CD4-positive, alpha-beta memory T cell (primary cell): ENCODE measurements at regions not wholly inside any gene's neighbourhood (a gene's known extent, or its start where the extent isn't known, plus 50 kb on each side); places are given as distances from the start of the nearest gene placed in this dataset.
"Not testable (repeated sequence)": the region's sequence is repeated elsewhere in the genome, so short reads cannot be mapped to it uniquely, and the experiment has no call there.

Experiments
- CTCF ChIA-PET: fragments of 350-600 bp; sonication (Branson Sonifier 250); formaldehyde crosslinking; loops from one replicate; lab custom pipeline; 2021; ENCODE audit warnings: inconsistent platforms; ENCODE audit not compliant: partially characterized antibody; lab: Charles Lee
- POLR2A ChIA-PET: fragments of 350-600 bp; sonication (Branson Sonifier 250); formaldehyde crosslinking; loops from one replicate; lab custom pipeline; 2021; ENCODE audit not compliant: partially characterized antibody; lab: Charles Lee
- DNase-seq, 5 donors: peaks; one replicate each; pipeline versions ENCODE4 v3.0.0 to v3.0.0-alpha.2; 2020 to 2022; ENCODE audit warnings: mixed read lengths in 1 of 5
- H3K27ac ChIP-seq: one replicate; pipeline ENCODE4 v1.7.0; 2013; ENCODE audit warnings: low read depth, low read length
- H3K27me3 ChIP-seq: 2 replicates; pipeline ENCODE4 v1.7.0; 2013; ENCODE audit warnings: mild to moderate bottlenecking, low read length, moderate library complexity; ENCODE audit not compliant: insufficient read depth
- H3K36me3 ChIP-seq: 2 replicates; pipeline ENCODE4 v1.7.0; 2013; ENCODE audit warnings: mild to moderate bottlenecking, low read length, moderate library complexity; ENCODE audit not compliant: insufficient read depth
- H3K4me1 ChIP-seq: 2 replicates; pipeline ENCODE4 v1.7.0; 2013; ENCODE audit warnings: mild to moderate bottlenecking, low read length, moderate library complexity; ENCODE audit not compliant: insufficient read depth
- H3K4me3 ChIP-seq, 2 donors: one replicate each; pipeline ENCODE4 v1.7.0; 2013; ENCODE audit warnings: low read length in 2 of 2, mild to moderate bottlenecking in 1 of 2
- H3K9me3 ChIP-seq, 2 donors: one replicate each; pipeline ENCODE4 v1.7.0; 2013; ENCODE audit warnings: low read length in 2 of 2, control low read depth in 1 of 2; ENCODE audit not compliant: control insufficient read depth in 1 of 2
- H3K27ac Mint-ChIP-seq, 7 donors: one replicate each; pipeline ENCODE4 v1.8.0; 2020 to 2021; ENCODE audit warnings: mixed read lengths in 7 of 7, mild to moderate bottlenecking in 6 of 7, inconsistent platforms in 3 of 7, moderate library complexity in 3 of 7
- H3K27me3 Mint-ChIP-seq, 2 donors: one replicate each; pipeline ENCODE4 v1.8.0; 2020 to 2021; ENCODE audit warnings: mixed read lengths in 2 of 2
- H3K36me3 Mint-ChIP-seq, 2 donors: one replicate each; pipeline ENCODE4 v1.8.0; 2020 to 2021; ENCODE audit warnings: mixed read lengths in 2 of 2, inconsistent platforms in 1 of 2, mild to moderate bottlenecking in 1 of 2
- H3K4me1 Mint-ChIP-seq, 4 donors: one replicate each; pipeline ENCODE4 v1.8.0; 2020 to 2021; ENCODE audit warnings: mixed read lengths in 4 of 4, mild to moderate bottlenecking in 1 of 4
- H3K4me3 Mint-ChIP-seq, 8 donors: one replicate each; pipeline ENCODE4 v1.8.0; 2020 to 2021; ENCODE audit warnings: mixed read lengths in 8 of 8, mild to moderate bottlenecking in 7 of 8, moderate library complexity in 6 of 8, inconsistent platforms in 3 of 8
- H3K9me3 Mint-ChIP-seq, 8 donors: one replicate each; pipeline ENCODE4 v1.8.0; 2020 to 2021; ENCODE audit warnings: mixed read lengths in 8 of 8, mild to moderate bottlenecking in 5 of 8, inconsistent platforms in 3 of 8, moderate library complexity in 1 of 8
- intact Hi-C: fragments of 100-400 bp; cut with micrococcal nuclease; formaldehyde crosslinking; loops from one replicate; pipeline ENCODE4 v1.15.1; 2023

- intact Hi-C loops, result no loop called here
- Mint-ChIP-seq H3K4me1 (no peaks in the 10 kb centered on the region), H3K36me3 (no peaks in the 10 kb centered on the region), H3K27ac (no peak overlapping the region), H3K9me3 (peaks cover 2 to 31% (median 24%) of the 10 kb centered on the region in 8 donors), H3K4me3 (no peak overlapping the region), H3K27me3 (peaks cover 2 to 5% of the 10 kb centered on the region in 2 donors)
- no peak overlapping the region for H3K4me3 ChIP-seq
- H3K27ac ChIP-seq, result no peak overlapping the region
- CTCF ChIA-PET, result no interaction called here
- H3K4me1 ChIP-seq, result no peaks in the 10 kb centered on the region
- POLR2A ChIA-PET, result no interaction called here
- no peak for DNase-seq
- no peaks in the 10 kb centered on the region for H3K36me3 ChIP-seq
- H3K27me3 ChIP-seq, result no peaks in the 10 kb centered on the region
- peaks cover 0 to 14% of the 10 kb centered on the region in 2 donors for H3K9me3 ChIP-seq
Measured at GRCh38 chr18:10354241-10354811, 100.1 kb upstream of the APCDD1 start.

GRCh38 chr18:10354890-10355289 is 99.5 kb upstream of the APCDD1 start:
- H3K36me3 Mint-ChIP-seq, result no peaks in the 10 kb centered on the region
- H3K27ac Mint-ChIP-seq, result no peak overlapping the region
- H3K36me3 ChIP-seq, result no peaks in the 10 kb centered on the region
- no peak overlapping the region for H3K27ac ChIP-seq
- no peaks in the 10 kb centered on the region for H3K27me3 ChIP-seq
- H3K4me3 Mint-ChIP-seq, result no peak overlapping the region
- intact Hi-C loops, result no loop called here
- H3K4me1 ChIP-seq, result no peaks in the 10 kb centered on the region
- H3K4me3 ChIP-seq, result no peak overlapping the region
- DNase-seq, result no peak
- ChIA-PET POLR2A (no interaction called here), CTCF (no interaction called here)
- H3K4me1 Mint-ChIP-seq, result no peaks in the 10 kb centered on the region
- peaks cover 2 to 31% (median 24%) of the 10 kb centered on the region in 8 donors for H3K9me3 Mint-ChIP-seq
- peaks cover 2 to 5% of the 10 kb centered on the region in 2 donors for H3K27me3 Mint-ChIP-seq
- peaks cover 0 to 14% of the 10 kb centered on the region in 2 donors for H3K9me3 ChIP-seq

- H3K9me3 Mint-ChIP-seq, result peaks cover 2 to 31% (median 24%) of the 10 kb centered on the region in 8 donors
- POLR2A ChIA-PET, intact Hi-C loops: not testable (repeated sequence)
Measured at GRCh38 chr18:10356999-10357398, 97.4 kb upstream of the APCDD1 start.

GRCh38 chr18:10361660-10362059 is 92.8 kb upstream of the APCDD1 start:
- no peak overlapping the region for H3K27ac ChIP-seq
- intact Hi-C loops, result no loop called here
- Mint-ChIP-seq H3K36me3 (no peaks in the 10 kb centered on the region), H3K27me3 (peaks cover 2 to 5% of the 10 kb centered on the region in 2 donors), H3K27ac (no peak overlapping the region), H3K9me3 (peaks cover 3 to 22% (median 11%) of the 10 kb centered on the region in 8 donors), H3K4me3 (no peak overlapping the region), H3K4me1 (no peaks in the 10 kb centered on the region)
- H3K36me3 ChIP-seq, result no peaks in the 10 kb centered on the region
- ChIA-PET POLR2A (no interaction called here), CTCF (no interaction called here)
- no peaks in the 10 kb centered on the region for H3K27me3 ChIP-seq
- H3K4me3 ChIP-seq, result no peak overlapping the region
- no peaks in the 10 kb centered on the region for H3K4me1 ChIP-seq
- DNase-seq, result no peak
- peaks cover 0 to 8% of the 10 kb centered on the region in 2 donors for H3K9me3 ChIP-seq

More at GRCh38 chr18:10356999-10357398, 97.4 kb upstream of the APCDD1 start:
- H3K9me3 ChIP-seq, result peaks cover 0 to 14% of the 10 kb centered on the region in 2 donors
- H3K27ac Mint-ChIP-seq, H3K36me3 ChIP-seq, H3K4me1 ChIP-seq, H3K27ac ChIP-seq, H3K4me3 ChIP-seq, H3K4me3 Mint-ChIP-seq, CTCF ChIA-PET, H3K4me1 Mint-ChIP-seq, H3K27me3 Mint-ChIP-seq, DNase-seq, H3K27me3 ChIP-seq, H3K36me3 Mint-ChIP-seq: not testable (repeated sequence)

GRCh38 chr18:10365021-10365500 is 89.4 kb upstream of the APCDD1 start:
- no peaks in the 10 kb centered on the region for H3K9me3 ChIP-seq
- Mint-ChIP-seq H3K4me3 (no peak overlapping the region), H3K9me3 (peaks cover 0 to 8% (median 2%) of the 10 kb centered on the region in 8 donors), H3K27ac (no peak overlapping the region), H3K27me3 (peaks cover 2 to 8% of the 10 kb centered on the region in 2 donors), H3K4me1 (no peaks in the 10 kb centered on the region), H3K36me3 (no peaks in the 10 kb centered on the region)
- H3K4me1 ChIP-seq, result no peaks in the 10 kb centered on the region
- H3K4me3 ChIP-seq, result no peak overlapping the region
- CTCF ChIA-PET, result no interaction called here
- no peak for DNase-seq
- no peaks in the 10 kb centered on the region for H3K27me3 ChIP-seq
- POLR2A ChIA-PET, result no interaction called here
- no peaks in the 10 kb centered on the region for H3K36me3 ChIP-seq
- intact Hi-C loops, result no loop called here
- H3K27ac ChIP-seq, result no peak overlapping the region

- CTCF ChIA-PET, result no interaction called here
- H3K36me3 Mint-ChIP-seq, result no peaks in the 10 kb centered on the region
- H3K4me1 Mint-ChIP-seq, result no peaks in the 10 kb centered on the region
- no peak overlapping the region for H3K4me3 Mint-ChIP-seq
- Histone ChIP-seq H3K4me1 (no peaks in the 10 kb centered on the region), H3K4me3 (no peak overlapping the region), H3K27me3 (no peaks in the 10 kb centered on the region), H3K36me3 (no peaks in the 10 kb centered on the region), H3K9me3 (no peaks in the 10 kb centered on the region), H3K27ac (no peak overlapping the region)
- H3K27me3 Mint-ChIP-seq, result peaks cover 2 to 8% of the 10 kb centered on the region in 2 donors
- H3K9me3 Mint-ChIP-seq, result peaks cover 0 to 8% (median 2%) of the 10 kb centered on the region in 8 donors
- POLR2A ChIA-PET, result no interaction called here
- intact Hi-C loops, result no loop called here
- DNase-seq, result no peak
- no peak overlapping the region for H3K27ac Mint-ChIP-seq
Measured at GRCh38 chr18:10365901-10366300, 88.5 kb upstream of the APCDD1 start.

- Mint-ChIP-seq H3K27ac (no peak overlapping the region), H3K27me3 (peaks cover 2 to 5% of the 10 kb centered on the region in 2 donors), H3K4me1 (no peaks in the 10 kb centered on the region), H3K4me3 (no peak overlapping the region), H3K36me3 (no peaks in the 10 kb centered on the region), H3K9me3 (peaks cover 0 to 5% (median under 1%) of the 10 kb centered on the region in 8 donors)
- H3K4me3 ChIP-seq, result no peak overlapping the region
- DNase-seq, result no peak
- POLR2A ChIA-PET, result no interaction called here
- H3K36me3 ChIP-seq, result no peaks in the 10 kb centered on the region
- no peaks in the 10 kb centered on the region for H3K9me3 ChIP-seq
- no peaks in the 10 kb centered on the region for H3K27me3 ChIP-seq
- no peaks in the 10 kb centered on the region for H3K4me1 ChIP-seq
- CTCF ChIA-PET, result no interaction called here
- intact Hi-C loops, result no loop called here
- H3K27ac ChIP-seq, result no peak overlapping the region
Measured at GRCh38 chr18:10367836-10368235, 86.6 kb upstream of the APCDD1 start.
